Body of pancreas (tissue), 4 donors: ENCODE measurements at regions not wholly inside any gene's neighbourhood (a gene's known extent, or its start where the extent isn't known, plus 50 kb on each side); places are given as distances from the start of the nearest gene placed in this dataset.
"Not testable (repeated sequence)": the region's sequence is repeated elsewhere in the genome, so short reads cannot be mapped to it uniquely, and the experiment has no call there.

Experiments
- ATAC-seq: fragments of 150-250 bp; one replicate; pipeline ENCODE4 v1.9.1; 2016
- DNase-seq, 4 donors: peaks; one replicate each; pipeline ENCODE4 v3.0.0-alpha.2; 2019
- H3K27ac ChIP-seq, 4 donors: fragments of 200-600 bp; sonication (generic); 1 replicate in 3 of 4; 2 replicates in 1 of 4; pipeline versions ENCODE4 v1.5.1 to v1.6.1; 2016 to 2019; ENCODE audit warnings: mild to moderate bottlenecking in 1 of 4, mixed read lengths in 1 of 4, moderate library complexity in 1 of 4
- H3K27me3 ChIP-seq, 2 donors: fragments of 200-600 bp; sonication (generic); one replicate each; pipeline ENCODE4 v1.6.0; 2016; ENCODE audit warnings: mild to moderate bottlenecking in 1 of 2
- H3K36me3 ChIP-seq, 2 donors: fragments of 200-600 bp; sonication (generic); replicated peaks in 1 of 2; 2 replicates each; pipeline ENCODE4 v1.5.1; 2016; ENCODE audit warnings: low read depth in 2 of 2; ENCODE audit not compliant: insufficient read depth in 1 of 2
- H3K4me1 ChIP-seq: fragments of 200-600 bp; sonication (generic); one replicate; pipeline ENCODE4 v1.6.0; 2016
- H3K4me3 ChIP-seq, 2 donors: fragments of 200-600 bp; sonication (generic); 1 replicate in 1 of 2; 2 replicates in 1 of 2; pipeline ENCODE4 v1.5.1; 2016 to 2019
- H3K9me3 ChIP-seq, 3 donors: fragments of 200-600 bp; sonication (generic); 1 replicate in 2 of 3; 2 replicates in 1 of 3; pipeline ENCODE4 v1.5.1; 2016
- POLR2A ChIP-seq, 3 donors: fragments of 450-650 bp; IDR thresholded peaks; one replicate each; pipeline ENCODE4 v1.6.1; 2016; ENCODE audit warnings: antibody characterized with exemption in 3 of 3, mild to moderate bottlenecking in 2 of 3
- WGBS, 2 donors: methylation state at CpG; one replicate each; pipeline ENCODE4 v1.1.5; 2017; 5-methylcytosine and 5-hydroxymethylcytosine counted together
- intact Hi-C: fragments of 100-400 bp; cut with DNase I; formaldehyde crosslinking; loops from one replicate; pipeline ENCODE4 v1.15.1; 2023
- TF ChIP-seq, protein P1 (sequence below), 7 experiments: fragments of 450-650 bp in 4 of 7; fragments of 200-600 bp in 3 of 7; sonication (generic) in 3 of 7; IDR thresholded peaks; one replicate each; pipeline ENCODE4 v1.5.1; 2016 to 2019; ENCODE audit warnings: antibody characterized with exemption in 7 of 7

DNA sequence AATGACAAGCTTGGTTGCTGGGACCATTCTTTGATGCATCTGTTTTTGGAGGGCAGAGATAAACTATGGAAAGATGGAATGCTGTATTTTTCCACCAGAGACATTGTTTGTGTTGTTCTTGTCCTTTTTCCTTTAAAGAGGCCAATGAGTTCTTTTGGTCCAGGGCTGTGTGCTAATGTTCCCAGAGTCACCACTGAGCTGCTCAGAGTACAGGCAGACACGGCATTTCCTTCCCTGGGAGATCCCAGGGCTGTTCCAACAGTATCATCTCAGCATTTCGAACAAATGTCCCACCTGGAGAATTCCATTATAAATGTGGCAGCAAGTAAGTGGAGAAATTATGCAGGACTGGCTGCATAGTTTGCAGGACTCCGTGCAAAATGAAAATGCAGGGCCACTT, 190.6 kb downstream of the IL20RB start:
- no peak overlapping the region for H3K4me3 ChIP-seq
- DNase-seq (no peak), ATAC-seq (no peak)
- no peak overlapping the region for H3K27ac ChIP-seq
- WGBS, 2 donors, result 43 to 61% methylated on average over 3 of the region's 3 CpGs
- H3K36me3 ChIP-seq, result no peaks in the 10 kb centered on the region
- no peak for TF ChIP-seq POLR2A (IDR thresholded peaks at IDR 0.05)
- TF ChIP-seq, protein P1, sequence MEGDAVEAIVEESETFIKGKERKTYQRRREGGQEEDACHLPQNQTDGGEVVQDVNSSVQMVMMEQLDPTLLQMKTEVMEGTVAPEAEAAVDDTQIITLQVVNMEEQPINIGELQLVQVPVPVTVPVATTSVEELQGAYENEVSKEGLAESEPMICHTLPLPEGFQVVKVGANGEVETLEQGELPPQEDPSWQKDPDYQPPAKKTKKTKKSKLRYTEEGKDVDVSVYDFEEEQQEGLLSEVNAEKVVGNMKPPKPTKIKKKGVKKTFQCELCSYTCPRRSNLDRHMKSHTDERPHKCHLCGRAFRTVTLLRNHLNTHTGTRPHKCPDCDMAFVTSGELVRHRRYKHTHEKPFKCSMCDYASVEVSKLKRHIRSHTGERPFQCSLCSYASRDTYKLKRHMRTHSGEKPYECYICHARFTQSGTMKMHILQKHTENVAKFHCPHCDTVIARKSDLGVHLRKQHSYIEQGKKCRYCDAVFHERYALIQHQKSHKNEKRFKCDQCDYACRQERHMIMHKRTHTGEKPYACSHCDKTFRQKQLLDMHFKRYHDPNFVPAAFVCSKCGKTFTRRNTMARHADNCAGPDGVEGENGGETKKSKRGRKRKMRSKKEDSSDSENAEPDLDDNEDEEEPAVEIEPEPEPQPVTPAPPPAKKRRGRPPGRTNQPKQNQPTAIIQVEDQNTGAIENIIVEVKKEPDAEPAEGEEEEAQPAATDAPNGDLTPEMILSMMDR (IDR thresholded peaks at IDR 0.05), result no peak
- no peaks in the 10 kb centered on the region for H3K9me3 ChIP-seq
- H3K4me1 ChIP-seq, result no peaks in the 10 kb centered on the region
- intact Hi-C loops, result no loop called here
- H3K27me3 ChIP-seq, result no peaks in the 10 kb centered on the region

DNA sequence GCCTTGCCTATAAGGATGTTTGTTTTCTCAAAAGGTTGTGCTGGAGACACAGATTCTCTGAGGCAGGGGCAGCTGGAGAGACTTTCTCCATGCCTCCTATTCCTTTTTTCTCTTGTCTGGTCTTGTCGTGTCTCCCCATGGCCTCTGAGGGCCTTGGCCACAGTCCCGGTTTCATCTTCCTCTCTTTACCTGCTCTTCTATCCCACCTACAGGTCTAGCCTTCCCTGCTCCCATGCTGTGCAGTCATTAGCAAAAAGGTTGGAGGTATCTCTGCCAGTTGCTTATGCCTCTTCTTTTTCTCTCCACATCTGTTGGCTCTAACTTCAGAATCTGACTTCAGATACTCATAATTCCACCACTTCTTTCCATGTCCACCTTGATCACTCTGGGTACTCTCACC, 191.1 kb downstream of the IL20RB start:
- Histone ChIP-seq H3K27ac (no peak overlapping the region), H3K4me3 (no peak overlapping the region), H3K9me3 (no peaks in the 10 kb centered on the region), H3K27me3 (no peaks in the 10 kb centered on the region), H3K4me1 (no peaks in the 10 kb centered on the region), H3K36me3 (no peaks in the 10 kb centered on the region)
- 13 to 18% methylated on average over 2 of the region's 2 CpGs for whole genome bisulfite sequencing, 2 donors
- intact Hi-C loops, result no loop called here
- ATAC-seq, result no peak
- no peak for TF ChIP-seq POLR2A (IDR thresholded peaks at IDR 0.05)
- TF ChIP-seq, protein P1 (IDR thresholded peaks at IDR 0.05), result no peak
- DNase-seq, result no peak

DNA sequence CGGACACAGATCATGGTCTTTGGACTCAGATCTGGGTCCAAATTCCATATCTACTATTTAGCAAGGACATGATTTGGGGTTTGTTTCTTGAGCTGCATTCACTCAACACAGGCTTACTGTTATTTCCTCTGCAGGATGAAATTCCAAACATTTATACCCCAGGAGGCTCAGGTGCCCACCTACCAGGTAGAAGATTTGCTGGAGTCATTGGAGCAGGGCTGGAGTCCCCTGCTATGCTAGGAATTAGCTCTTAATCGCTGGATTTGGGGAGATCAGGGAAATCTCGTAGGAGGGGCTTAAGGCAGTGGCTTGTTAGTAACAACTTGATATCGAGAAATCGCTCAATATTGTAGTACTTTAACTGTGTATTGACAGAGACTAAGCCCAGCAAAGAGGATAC, 193.0 kb downstream of the IL20RB start:
- Histone ChIP-seq H3K4me3 (no peak overlapping the region), H3K36me3 (no peaks in the 10 kb centered on the region), H3K27ac (no peak overlapping the region), H3K9me3 (no peaks in the 10 kb centered on the region), H3K4me1 (no peaks in the 10 kb centered on the region), H3K27me3 (no peaks in the 10 kb centered on the region)
- DNase-seq (no peak), ATAC-seq (no peak)
- 67% methylated on average over 5 of the region's 5 CpGs for WGBS, 2 donors
- intact Hi-C loops, result no loop called here
- TF ChIP-seq, protein P1 (IDR thresholded peaks at IDR 0.05), result no peak
- no peak for TF ChIP-seq POLR2A (IDR thresholded peaks at IDR 0.05)

DNA sequence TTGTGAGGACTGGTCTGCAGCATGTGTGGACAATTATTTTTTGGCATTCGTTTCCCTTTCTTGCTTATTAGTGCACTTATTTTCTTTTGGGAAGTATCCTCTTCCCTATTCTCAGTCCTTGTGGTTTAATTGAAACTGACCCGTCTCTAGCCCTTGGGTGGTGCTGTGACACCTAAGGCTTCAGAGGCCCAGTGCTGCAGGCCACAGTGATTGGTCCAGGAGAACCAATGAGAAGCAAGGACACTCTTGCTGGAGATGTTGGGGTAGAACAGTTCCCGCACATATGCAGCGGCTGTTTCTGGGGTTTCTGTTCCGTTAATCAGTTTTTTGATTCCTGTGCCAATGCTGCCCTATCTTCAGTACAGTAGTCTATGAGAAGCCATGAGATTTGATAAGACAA, 195.3 kb downstream of the IL20RB start:
- DNase-seq, H3K4me1 ChIP-seq, H3K4me3 ChIP-seq, H3K36me3 ChIP-seq, H3K27ac ChIP-seq, H3K27me3 ChIP-seq, H3K9me3 ChIP-seq, ATAC-seq, intact Hi-C loops: not testable (repeated sequence)
- 75 to 80% methylated on average over 5 of the region's 5 CpGs for WGBS, 2 donors

DNA sequence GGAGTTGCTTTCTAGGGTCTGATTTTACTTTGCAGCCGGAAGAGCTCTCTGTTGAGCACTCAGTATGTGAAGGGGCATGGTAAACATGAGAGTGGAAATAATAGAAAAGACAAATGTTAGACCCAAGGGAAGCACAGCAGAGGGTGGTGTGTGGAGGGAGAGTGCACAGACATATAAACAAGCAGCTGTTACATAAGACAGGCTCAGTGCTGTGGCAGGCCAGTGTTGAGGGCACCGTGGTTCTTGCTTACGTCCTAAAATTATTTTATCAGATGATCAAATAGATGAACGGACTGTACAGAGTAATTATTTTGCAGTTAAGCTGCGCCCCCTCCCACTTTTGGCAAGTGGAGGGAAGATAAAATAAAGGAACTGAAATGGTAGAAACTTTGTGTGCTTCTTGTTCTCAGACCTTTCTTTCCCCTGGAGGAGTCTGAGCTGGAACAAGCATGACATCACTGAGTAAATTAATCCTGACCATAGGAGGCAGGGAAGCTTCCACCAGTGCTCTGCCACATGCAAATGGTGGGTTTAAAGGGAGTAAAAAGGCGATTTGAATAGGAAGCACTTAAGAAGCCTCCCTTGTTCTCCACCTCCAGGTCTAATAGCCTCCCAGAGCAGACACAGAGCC, 205.6 kb downstream of the IL20RB start:
- H3K27me3 ChIP-seq, result no peaks in the 10 kb centered on the region
- H3K4me3 ChIP-seq, result no peak overlapping the region
- no peaks in the 10 kb centered on the region for H3K9me3 ChIP-seq
- no peak for TF ChIP-seq POLR2A (IDR thresholded peaks at IDR 0.05)
- TF ChIP-seq, protein P1 (IDR thresholded peaks at IDR 0.05), result no peak
- intact Hi-C loops, result no loop called here
- peak in 2 of 4 donors; percentile 2 to 13 for DNase-seq
- H3K27ac ChIP-seq, result no peak overlapping the region
- ATAC-seq, result no peak
- H3K36me3 ChIP-seq, result no peaks in the 10 kb centered on the region
- no peaks in the 10 kb centered on the region for H3K4me1 ChIP-seq
- 18 to 24% methylated on average over 6 of the region's 6 CpGs for WGBS, 2 donors
